Esophagus mucosa (tissue), 1 donor: ENCODE measurements at regions not wholly inside any gene's neighbourhood (a gene's known extent, or its start where the extent isn't known, plus 50 kb on each side); places are given as distances from the start of the nearest gene placed in this dataset.
A peak's percentile ranks its signal among the peaks of the same experiment; 100 is the strongest.

ENCODE experiments used
- ATAC-seq: fragments of 200-7000 bp; cut with Tn5 transposase; one replicate; pipeline ENCODE4 v1.9.1; 2020
- donor health status: DM: yes; HTN: yes; CAD: no.

- no peak for ATAC-seq
Measured at GRCh38 chr6:14031516-14031915, 86.1 kb upstream of the CD83 start.

GRCh38 chr6:14035071-14035847 is 82.3 kb upstream of the CD83 start:
- ATAC-seq: no peak

GRCh38 chr6:14035874-14036273 is 81.7 kb upstream of the CD83 start:
- no peak for ATAC-seq

- no peak for ATAC-seq
Measured at GRCh38 chr6:14036911-14037310, 80.7 kb upstream of the CD83 start.

GRCh38 chr6:14037402-14038277 is 79.9 kb upstream of the CD83 start:
- no peak for ATAC-seq

GRCh38 chr6:14038467-14039437 is 78.8 kb upstream of the CD83 start:
- no peak for ATAC-seq

GRCh38 chr6:14040042-14040441 is 77.5 kb upstream of the CD83 start:
- no peak for ATAC-seq

- peak; percentile 88 for ATAC-seq
Measured at GRCh38 chr6:14046476-14047068, 71.0 kb upstream of the CD83 start.

- no peak for ATAC-seq
Measured at GRCh38 chr6:14047151-14047740, 70.3 kb upstream of the CD83 start.

- peak; percentile 10 for ATAC-seq
Measured at GRCh38 chr6:14048837-14049236, 68.7 kb upstream of the CD83 start.

GRCh38 chr6:14051355-14051754 is 66.2 kb upstream of the CD83 start:
- no peak for ATAC-seq

- ATAC-seq: peak; percentile 36
Measured at GRCh38 chr6:14053811-14054210, 63.8 kb upstream of the CD83 start.

GRCh38 chr6:14055541-14055940 is 62.0 kb upstream of the CD83 start:
- peak; percentile 88 for ATAC-seq

GRCh38 chr6:14058029-14058695 is 59.4 kb upstream of the CD83 start:
- ATAC-seq: no peak

GRCh38 chr6:14058735-14059134 is 58.8 kb upstream of the CD83 start:
- ATAC-seq: no peak

GRCh38 chr6:14059791-14060436 is 57.7 kb upstream of the CD83 start:
- peak; percentile 65 for ATAC-seq

GRCh38 chr6:14060971-14061370 is 56.6 kb upstream of the CD83 start:
- ATAC-seq: no peak

GRCh38 chr6:14061643-14062042 is 55.9 kb upstream of the CD83 start:
- ATAC-seq: no peak

- ATAC-seq: no peak
Measured at GRCh38 chr6:14062345-14063029, 55.1 kb upstream of the CD83 start.

- no peak for ATAC-seq
Measured at GRCh38 chr6:14063756-14064155, 53.8 kb upstream of the CD83 start.
